ENCODE measurements at regions not wholly inside any gene's neighbourhood (a gene's known extent, or its start where the extent isn't known, plus 50 kb on each side); places are given as distances from the start of the nearest gene placed in this dataset.

GRCh38 chr6:28643017-28643740, 117.5 kb downstream of the GPX5 start:
- no peak overlapping the region for H3K4me3 ChIP-seq
- H3K4me1 ChIP-seq (ENCODE audit: insufficient read depth) = no peaks in the 10 kb centered on the region

GRCh38 chr6:28646650-28647049, 121.0 kb downstream of the GPX5 start:
- no peak overlapping the region for H3K4me3 ChIP-seq
- no peak for DNase-seq (ENCODE audit: low spot score)
- no peak overlapping the region for H2AFZ ChIP-seq
- H3K27me3 ChIP-seq = no peaks in the 10 kb centered on the region
- no peak overlapping the region for H3K4me2 ChIP-seq
- no peaks in the 10 kb centered on the region for H3K36me3 ChIP-seq (replicated peaks; ENCODE audit: insufficient read depth, low read depth)
- H4K20me1 ChIP-seq (ENCODE audit: insufficient read depth, poor library complexity, severe bottlenecking) = no peaks in the 10 kb centered on the region
- TF ChIP-seq EZH2 (IDR thresholded peaks at IDR 0.05; ENCODE audit: borderline replicate concordance) = no peak
- no peak for TF ChIP-seq EZH2phosphoT487 (IDR thresholded peaks at IDR 0.05; ENCODE audit: low read depth, severe bottlenecking, unreplicated experiment)
- TF ChIP-seq, protein P1, sequence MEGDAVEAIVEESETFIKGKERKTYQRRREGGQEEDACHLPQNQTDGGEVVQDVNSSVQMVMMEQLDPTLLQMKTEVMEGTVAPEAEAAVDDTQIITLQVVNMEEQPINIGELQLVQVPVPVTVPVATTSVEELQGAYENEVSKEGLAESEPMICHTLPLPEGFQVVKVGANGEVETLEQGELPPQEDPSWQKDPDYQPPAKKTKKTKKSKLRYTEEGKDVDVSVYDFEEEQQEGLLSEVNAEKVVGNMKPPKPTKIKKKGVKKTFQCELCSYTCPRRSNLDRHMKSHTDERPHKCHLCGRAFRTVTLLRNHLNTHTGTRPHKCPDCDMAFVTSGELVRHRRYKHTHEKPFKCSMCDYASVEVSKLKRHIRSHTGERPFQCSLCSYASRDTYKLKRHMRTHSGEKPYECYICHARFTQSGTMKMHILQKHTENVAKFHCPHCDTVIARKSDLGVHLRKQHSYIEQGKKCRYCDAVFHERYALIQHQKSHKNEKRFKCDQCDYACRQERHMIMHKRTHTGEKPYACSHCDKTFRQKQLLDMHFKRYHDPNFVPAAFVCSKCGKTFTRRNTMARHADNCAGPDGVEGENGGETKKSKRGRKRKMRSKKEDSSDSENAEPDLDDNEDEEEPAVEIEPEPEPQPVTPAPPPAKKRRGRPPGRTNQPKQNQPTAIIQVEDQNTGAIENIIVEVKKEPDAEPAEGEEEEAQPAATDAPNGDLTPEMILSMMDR (IDR thresholded peaks at IDR 0.05; ENCODE audit: poor library complexity) = no peak
- no peaks in the 10 kb centered on the region for H3K4me1 ChIP-seq (ENCODE audit: insufficient read depth)
- 38% methylated on average over 1 of the region's 1 CpG for WGBS (ENCODE audit: low lambda C conversion rate, missing lambda C conversion rate)
- H3K9me2 ChIP-seq (replicated peaks; ENCODE audit: insufficient read depth) = no peaks in the 10 kb centered on the region
- H3K79me2 ChIP-seq = no peaks in the 10 kb centered on the region
- no peaks in the 10 kb centered on the region for H3K9me3 ChIP-seq (ENCODE audit: low read depth)
- H3K27ac ChIP-seq = no peak overlapping the region

More at GRCh38 chr6:28643017-28643740, 117.5 kb downstream of the GPX5 start:
- no peaks in the 10 kb centered on the region for H3K9me3 ChIP-seq (ENCODE audit: low read depth)
- H3K9me2 ChIP-seq (replicated peaks; ENCODE audit: insufficient read depth) = no peaks in the 10 kb centered on the region
- no peak overlapping the region for H3K27ac ChIP-seq
- no peak overlapping the region for H3K4me2 ChIP-seq
- no peaks in the 10 kb centered on the region for H4K20me1 ChIP-seq (ENCODE audit: insufficient read depth, poor library complexity, severe bottlenecking)
- peak; percentile 17 for DNase-seq (ENCODE audit: low spot score)
- TF ChIP-seq EZH2phosphoT487 (IDR thresholded peaks at IDR 0.05; ENCODE audit: low read depth, severe bottlenecking, unreplicated experiment) (no peak), EZH2 (IDR thresholded peaks at IDR 0.05; ENCODE audit: borderline replicate concordance) (no peak)
- TF ChIP-seq, protein P1 (IDR thresholded peaks at IDR 0.05; ENCODE audit: poor library complexity) = no peak
- H3K27me3 ChIP-seq = no peaks in the 10 kb centered on the region
- no peak overlapping the region for H2AFZ ChIP-seq
- 17% methylated on average over 9 of the region's 9 CpGs for WGBS (ENCODE audit: low lambda C conversion rate, missing lambda C conversion rate)
- H3K36me3 ChIP-seq (replicated peaks; ENCODE audit: insufficient read depth, low read depth) = no peaks in the 10 kb centered on the region
- H3K79me2 ChIP-seq = no peaks in the 10 kb centered on the region

DNA sequence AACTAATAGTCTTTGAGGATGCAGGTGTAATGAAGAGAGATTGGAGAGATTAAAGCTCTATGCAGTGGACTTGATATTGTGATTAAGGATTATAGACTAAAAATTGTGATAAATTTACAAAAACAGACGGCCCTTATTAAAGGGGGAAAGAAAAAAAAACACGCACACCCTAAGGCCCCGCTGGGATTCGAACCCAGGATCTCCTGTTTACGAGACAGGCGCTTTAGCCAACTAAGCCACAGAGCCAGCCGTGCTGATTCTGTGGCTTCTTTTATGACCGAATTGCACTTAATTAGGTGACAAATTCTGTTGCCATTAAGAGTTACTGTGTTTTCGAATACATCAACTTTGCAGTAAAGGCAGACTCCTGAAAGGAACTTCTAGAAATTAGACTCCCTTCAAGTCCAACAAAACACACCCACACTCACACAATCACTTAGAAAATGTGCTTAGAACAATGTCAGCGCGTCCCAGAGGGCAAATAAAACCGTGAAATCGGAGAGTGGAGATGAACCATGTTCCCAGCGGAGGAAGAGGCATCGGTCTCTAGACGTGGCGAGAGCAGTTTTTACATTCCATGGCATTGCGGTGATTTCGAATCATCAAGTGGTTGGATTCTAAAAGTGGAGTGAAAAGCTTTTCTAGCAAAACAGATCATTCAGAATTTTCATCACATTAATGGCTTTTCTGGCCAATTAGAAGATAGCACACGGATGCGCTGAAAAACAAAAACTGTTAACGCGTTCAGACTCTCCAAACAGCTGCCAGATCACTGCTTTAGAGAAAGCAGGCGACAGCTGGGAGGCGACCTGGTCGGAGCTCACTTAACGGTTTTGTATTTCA, 122.6 kb downstream of the GPX5 start:
- H3K27ac ChIP-seq = peak overlapping the region; percentile 54
- peak overlapping the region; percentile 83 for H2AFZ ChIP-seq
- no peaks in the 10 kb centered on the region for H3K79me2 ChIP-seq
- peak overlapping the region; percentile 71 for H3K4me3 ChIP-seq
- H3K27me3 ChIP-seq = no peaks in the 10 kb centered on the region
- no peaks in the 10 kb centered on the region for H3K4me1 ChIP-seq (ENCODE audit: insufficient read depth)
- peak; percentile 81 for DNase-seq (ENCODE audit: low spot score)
- H3K4me2 ChIP-seq = peak overlapping the region; percentile 77
- no peaks in the 10 kb centered on the region for H4K20me1 ChIP-seq (ENCODE audit: insufficient read depth, poor library complexity, severe bottlenecking)
- no peaks in the 10 kb centered on the region for H3K9me2 ChIP-seq (replicated peaks; ENCODE audit: insufficient read depth)
- no peaks in the 10 kb centered on the region for H3K36me3 ChIP-seq (replicated peaks; ENCODE audit: insufficient read depth, low read depth)
- no peak for TF ChIP-seq EZH2 (IDR thresholded peaks at IDR 0.05; ENCODE audit: borderline replicate concordance)
- TF ChIP-seq, protein P1 (IDR thresholded peaks at IDR 0.05; ENCODE audit: poor library complexity) = no peak
- TF ChIP-seq EZH2phosphoT487 (IDR thresholded peaks at IDR 0.05; ENCODE audit: low read depth, severe bottlenecking, unreplicated experiment) = no peak
- H3K9me3 ChIP-seq (ENCODE audit: low read depth) = no peaks in the 10 kb centered on the region
- WGBS (ENCODE audit: low lambda C conversion rate, missing lambda C conversion rate) = 3% methylated on average over 27 of the region's 27 CpGs

All from hepatocyte (in vitro differentiated cells).